Type B pancreatic cell (in vitro differentiated cells): ENCODE measurements at regions not wholly inside any gene's neighbourhood (a gene's known extent, or its start where the extent isn't known, plus 50 kb on each side); places are given as distances from the start of the nearest gene placed in this dataset.

Source experiments
- DNase-seq: peaks from one replicate; pipeline ENCODE4 v3.0.0; 2021; ENCODE audit warnings: mixed read lengths; ENCODE audit not compliant: unreplicated experiment; ENCODE audit errors: extremely low spot score
- H3K27ac Mint-ChIP-seq: 2 replicates; pipeline ENCODE4 v1.8.0; 2021; ENCODE audit warnings: mild to moderate bottlenecking, mixed read lengths
- H3K27me3 Mint-ChIP-seq: 2 replicates; pipeline ENCODE4 v1.8.0; 2021; ENCODE audit warnings: mixed read lengths
- H3K36me3 Mint-ChIP-seq: 2 replicates; pipeline ENCODE4 v1.8.0; 2021; ENCODE audit warnings: mixed read lengths
- H3K4me1 Mint-ChIP-seq: one replicate; pipeline ENCODE4 v1.8.0; 2021; ENCODE audit warnings: mixed read lengths; ENCODE audit not compliant: unreplicated experiment
- H3K4me3 Mint-ChIP-seq: 2 replicates; pipeline ENCODE4 v1.8.0; 2021; ENCODE audit warnings: mild to moderate bottlenecking, mixed read lengths
- H3K9me3 Mint-ChIP-seq: 2 replicates; pipeline ENCODE4 v1.8.0; 2021; ENCODE audit warnings: mixed read lengths
- CTCF ChIP-seq: fragments of 200-600 bp; sonication (generic); conservative IDR thresholded peaks from 2 replicates; pipeline ENCODE4 v1.5.0; 2021; ENCODE audit warnings: antibody characterized with exemption, mild to moderate bottlenecking

GRCh38 chr20:7703551-7703961 is 236.7 kb downstream of the HAO1 start:
- H3K36me3 Mint-ChIP-seq: no peaks in the 10 kb centered on the region
- no peak for DNase-seq
- H3K9me3 Mint-ChIP-seq: no peaks in the 10 kb centered on the region
- no peak overlapping the region for H3K4me3 Mint-ChIP-seq
- no peak overlapping the region for H3K27ac Mint-ChIP-seq
- TF ChIP-seq CTCF: no peak
- H3K27me3 Mint-ChIP-seq: peaks cover 3% of the 10 kb centered on the region
- no peaks in the 10 kb centered on the region for H3K4me1 Mint-ChIP-seq

- DNase-seq: no peak
- no peaks in the 10 kb centered on the region for H3K4me1 Mint-ChIP-seq
- H3K27me3 Mint-ChIP-seq: peaks cover 3% of the 10 kb centered on the region
- no peaks in the 10 kb centered on the region for H3K9me3 Mint-ChIP-seq
- H3K36me3 Mint-ChIP-seq: no peaks in the 10 kb centered on the region
- H3K4me3 Mint-ChIP-seq: no peak overlapping the region
- TF ChIP-seq CTCF: no peak
- no peak overlapping the region for H3K27ac Mint-ChIP-seq
Measured at GRCh38 chr20:7703996-7704395, 236.3 kb downstream of the HAO1 start.

- no peaks in the 10 kb centered on the region for H3K9me3 Mint-ChIP-seq
- no peaks in the 10 kb centered on the region for H3K27me3 Mint-ChIP-seq
- no peak overlapping the region for H3K4me3 Mint-ChIP-seq
- H3K27ac Mint-ChIP-seq: no peak overlapping the region
- no peak for TF ChIP-seq CTCF
- DNase-seq: no peak
- no peaks in the 10 kb centered on the region for H3K36me3 Mint-ChIP-seq
- H3K4me1 Mint-ChIP-seq: no peaks in the 10 kb centered on the region
Measured at GRCh38 chr20:7708112-7708511, 232.1 kb downstream of the HAO1 start.

GRCh38 chr20:7708782-7709181 is 231.5 kb downstream of the HAO1 start:
- H3K36me3 Mint-ChIP-seq: no peaks in the 10 kb centered on the region
- TF ChIP-seq CTCF: no peak
- H3K4me1 Mint-ChIP-seq: no peaks in the 10 kb centered on the region
- DNase-seq: no peak
- H3K4me3 Mint-ChIP-seq: no peak overlapping the region
- H3K9me3 Mint-ChIP-seq: no peaks in the 10 kb centered on the region
- H3K27ac Mint-ChIP-seq: no peak overlapping the region
- no peaks in the 10 kb centered on the region for H3K27me3 Mint-ChIP-seq

- no peaks in the 10 kb centered on the region for H3K27me3 Mint-ChIP-seq
- H3K36me3 Mint-ChIP-seq: no peaks in the 10 kb centered on the region
- no peak for TF ChIP-seq CTCF
- DNase-seq: no peak
- H3K4me1 Mint-ChIP-seq: no peaks in the 10 kb centered on the region
- H3K9me3 Mint-ChIP-seq: no peaks in the 10 kb centered on the region
- H3K4me3 Mint-ChIP-seq: no peak overlapping the region
- no peak overlapping the region for H3K27ac Mint-ChIP-seq
Measured at GRCh38 chr20:7710440-7710839, 229.8 kb downstream of the HAO1 start.

GRCh38 chr20:7712661-7713060 is 227.6 kb downstream of the HAO1 start:
- no peak overlapping the region for H3K27ac Mint-ChIP-seq
- H3K27me3 Mint-ChIP-seq: no peaks in the 10 kb centered on the region
- no peak for DNase-seq
- H3K4me1 Mint-ChIP-seq: no peaks in the 10 kb centered on the region
- H3K9me3 Mint-ChIP-seq: no peaks in the 10 kb centered on the region
- no peak for TF ChIP-seq CTCF
- no peak overlapping the region for H3K4me3 Mint-ChIP-seq
- no peaks in the 10 kb centered on the region for H3K36me3 Mint-ChIP-seq
